ENCODE measurements at regions not wholly inside any gene's neighbourhood (a gene's known extent, or its start where the extent isn't known, plus 50 kb on each side); places are given as distances from the start of the nearest gene placed in this dataset.

GRCh38 chr2:64721320-64721623 lies 67.6 kb upstream of the SERTAD2 start:
- POLR2A ChIA-PET (ENCODE audit: partially characterized antibody), result no interaction called here
- H3K4me3 ChIP-seq (ENCODE audit: extremely low read depth in 1 of 4, insufficient read depth in 2 of 4, low read depth in 3 of 4, low read length in 4 of 4), result no peak overlapping the region
- no peak overlapping the region for H3K56ac ChIP-seq (replicated peaks; ENCODE audit: insufficient read length, low read depth, low read length)
- H4K5ac ChIP-seq (ENCODE audit: insufficient read length, low read depth, low read length), result no peak overlapping the region
- no peaks in the 10 kb centered on the region for H3K36me3 ChIP-seq (ENCODE audit: control insufficient read depth in 2 of 4, insufficient read depth in 4 of 4, low read length in 3 of 4)
- H2BK120ac ChIP-seq (replicated peaks; ENCODE audit: low read depth, low read length), result no peak overlapping the region
- no peak overlapping the region for H4K8ac ChIP-seq (ENCODE audit: extremely low read depth, insufficient read depth, low read length)
- H2BK15ac ChIP-seq (ENCODE audit: low read length), result no peak overlapping the region
- no peak overlapping the region for H2BK20ac ChIP-seq (ENCODE audit: low read length)
- DNase-seq (ENCODE audit: low read depth in 1 of 2, low spot score in 2 of 2) (no peak), FAIRE-seq (no peak)
- H3K23me2 ChIP-seq (ENCODE audit: low read depth, low read length), result no peaks in the 10 kb centered on the region
- WGBS, 2 experiments (ENCODE audit: extremely low coverage in 1 of 2, insufficient coverage in 1 of 2, insufficient read length in 1 of 2, insufficient replicate concordance in 2 of 2, low coverage in 1 of 2, low lambda C conversion rate in 2 of 2, missing lambda C conversion rate in 1 of 2), result 91% methylated on average over 5 of the region's 5 CpGs; no CpG with 5 or more reads in 1 of the 2 experiments
- H3K14ac ChIP-seq (ENCODE audit: insufficient read length), result no peak overlapping the region
- H3K79me1 ChIP-seq (ENCODE audit: low read depth, low read length), result no peaks in the 10 kb centered on the region
- no peak overlapping the region for H4K91ac ChIP-seq (replicated peaks; ENCODE audit: insufficient read length, low read length)
- no peaks in the 10 kb centered on the region for H3K27me3 ChIP-seq (replicated peaks in 1 of 4; ENCODE audit: control insufficient read depth in 3 of 4, extremely low read depth in 1 of 4, insufficient read depth in 3 of 4, low read length in 3 of 4)
- H3K9ac ChIP-seq (replicated peaks in 1 of 4; ENCODE audit: extremely low read depth in 1 of 4, low read depth in 3 of 4, low read length in 3 of 4), result no peak overlapping the region
- peaks cover 0 to 3% (median 1%) of the 10 kb centered on the region in 4 experiments; a peak in 2 of 7 replicates for H3K4me1 ChIP-seq (replicated peaks in 1 of 4; ENCODE audit: control insufficient read depth in 3 of 4, insufficient read depth in 4 of 4, low read length in 3 of 4)
- H3K18ac ChIP-seq (ENCODE audit: extremely low read depth, low read length), result no peak overlapping the region
- no peaks in the 10 kb centered on the region for H4K20me1 ChIP-seq (replicated peaks in 1 of 2; ENCODE audit: control insufficient read depth in 1 of 2, insufficient read depth in 2 of 2, low read length in 2 of 2)
- H2AK5ac ChIP-seq (ENCODE audit: low read depth, low read length), result no peak overlapping the region
- no peak overlapping the region for H3K4me2 ChIP-seq (ENCODE audit: insufficient read depth in 1 of 2, low read depth in 2 of 2, low read length in 2 of 2)
- no peak overlapping the region for H3K27ac ChIP-seq (ENCODE audit: low read depth, low read length)
- H2BK5ac ChIP-seq (ENCODE audit: low read depth, low read length), result no peak overlapping the region
- CTCF ChIA-PET (ENCODE audit: partially characterized antibody), result interaction anchor here (0.7 kb wide), 1 partner anchor 9 kb away, joined by 3 read pairs; no protein-coding TSS in a partner anchor
- no peak overlapping the region for H2AFZ ChIP-seq (ENCODE audit: low read length)
- H3K9me3 ChIP-seq (ENCODE audit: insufficient read depth in 2 of 2, low read depth in 1 of 2, low read length in 1 of 2), result no peaks in the 10 kb centered on the region
- H3K79me2 ChIP-seq (ENCODE audit: control insufficient read depth in 1 of 2, insufficient read depth in 2 of 2, low read length in 2 of 2), result no peaks in the 10 kb centered on the region
- H3K4ac ChIP-seq (replicated peaks; ENCODE audit: insufficient read length, low read depth, low read length), result no peak overlapping the region
- no peak overlapping the region for H2BK12ac ChIP-seq (ENCODE audit: low read depth, low read length)
- H3K23ac ChIP-seq (ENCODE audit: insufficient read length), result no peak overlapping the region
- TF ChIP-seq CBX8 (IDR thresholded peaks at IDR 0.05; ENCODE audit: borderline replicate concordance, low read depth, low read length), result no peak
- TF ChIP-seq KDM5A (IDR thresholded peaks at IDR 0.05; ENCODE audit: low read length), result no peak
- TF ChIP-seq HDAC6 (IDR thresholded peaks at IDR 0.05; ENCODE audit: low read depth, low read length), result no peak
- no peak for TF ChIP-seq BACH1 (IDR thresholded peaks at IDR 0.05; ENCODE audit: low read length)
- TF ChIP-seq SUZ12 (IDR thresholded peaks at IDR 0.05; ENCODE audit: low read length), result no peak
- no peak for TF ChIP-seq MAX (IDR thresholded peaks at IDR 0.05)
- TF ChIP-seq JUN (IDR thresholded peaks at IDR 0.05; ENCODE audit: low read depth, low read length), result no peak
- TF ChIP-seq MAFK (IDR thresholded peaks at IDR 0.05; ENCODE audit: low read depth, low read length), result no peak
- no peak for TF ChIP-seq SP4 (IDR thresholded peaks at IDR 0.05; ENCODE audit: low read length)
- TF ChIP-seq EGR1 (IDR thresholded peaks at IDR 0.05; ENCODE audit: borderline replicate concordance, low read depth, low read length), result no peak
- no peak for TF ChIP-seq SIRT6 (IDR thresholded peaks at IDR 0.05; ENCODE audit: low read length)
- TF ChIP-seq POLR2AphosphoS5 (IDR thresholded peaks at IDR 0.05; ENCODE audit: low read depth, low read length), result no peak
- TF ChIP-seq RXRA (IDR thresholded peaks at IDR 0.05; ENCODE audit: insufficient read depth, low read depth, low read length), result no peak

All from H1 (cell line).